OCI-LY3 (cell line): ENCODE measurements at regions not wholly inside any gene's neighbourhood (a gene's known extent, or its start where the extent isn't known, plus 50 kb on each side); places are given as distances from the start of the nearest gene placed in this dataset.

ENCODE experiments used
- CTCF ChIP-seq: fragments of 200-600, 300-600 bp; sonication (generic); IDR thresholded peaks from 2 replicates; pipeline ENCODE4 v1.5.1; 2014; ENCODE audit warnings: antibody characterized with exemption, low read length, low read depth
- EZH2phosphoT487 ChIP-seq: fragments of 200-600 bp; shearing (Covaris generic); IDR thresholded peaks from 2 replicates; pipeline ENCODE4 v1.6.1; 2018; ENCODE audit warnings: antibody characterized with exemption, mixed run types, low read depth

GRCh38 chr9:21591221-21592062 is 109.3 kb upstream of the IFNE start:
- TF ChIP-seq CTCF (no peak), EZH2phosphoT487 (no peak)
